ENCODE measurements at regions not wholly inside any gene's neighbourhood (a gene's known extent, or its start where the extent isn't known, plus 50 kb on each side); places are given as distances from the start of the nearest gene placed in this dataset.

GRCh38 chr3:102158080-102158740, 276.6 kb upstream of the ZPLD1 start:
- no peak for DNase-seq
- no peak overlapping the region for H3K4me3 ChIP-seq (ENCODE audit: insufficient read depth, low read depth, low read length, poor library complexity, severe bottlenecking)
- H3K36me3 ChIP-seq (ENCODE audit: control insufficient read depth, insufficient read depth, low read length) = no peaks in the 10 kb centered on the region
- H3K4me1 ChIP-seq (ENCODE audit: control insufficient read depth, insufficient read depth, low read length, poor library complexity, severe bottlenecking) = peaks cover 1% of the 10 kb centered on the region
- no peaks in the 10 kb centered on the region for H3K9me3 ChIP-seq (ENCODE audit: control insufficient read depth, low read length)
- H3K27ac ChIP-seq (ENCODE audit: insufficient read depth, low read length, poor library complexity, severe bottlenecking) = no peak overlapping the region
- H3K27me3 ChIP-seq (replicated peaks; ENCODE audit: control insufficient read depth, insufficient read depth, low read length, poor library complexity, severe bottlenecking) = no peaks in the 10 kb centered on the region

GRCh38 chr3:102159810-102160451, 274.9 kb upstream of the ZPLD1 start:
- DNase-seq = no peak
- Histone ChIP-seq H3K27me3 (replicated peaks; ENCODE audit: control insufficient read depth, insufficient read depth, low read length, poor library complexity, severe bottlenecking) (no peaks in the 10 kb centered on the region), H3K4me1 (ENCODE audit: control insufficient read depth, insufficient read depth, low read length, poor library complexity, severe bottlenecking) (peaks cover 3% of the 10 kb centered on the region), H3K9me3 (ENCODE audit: control insufficient read depth, low read length) (no peaks in the 10 kb centered on the region), H3K4me3 (ENCODE audit: insufficient read depth, low read depth, low read length, poor library complexity, severe bottlenecking) (no peak overlapping the region), H3K36me3 (ENCODE audit: control insufficient read depth, insufficient read depth, low read length) (no peaks in the 10 kb centered on the region), H3K27ac (ENCODE audit: insufficient read depth, low read length, poor library complexity, severe bottlenecking) (no peak overlapping the region)

- Histone ChIP-seq H3K27ac (ENCODE audit: insufficient read depth, low read length, poor library complexity, severe bottlenecking) (no peak overlapping the region), H3K27me3 (replicated peaks; ENCODE audit: control insufficient read depth, insufficient read depth, low read length, poor library complexity, severe bottlenecking) (no peaks in the 10 kb centered on the region), H3K4me3 (ENCODE audit: insufficient read depth, low read depth, low read length, poor library complexity, severe bottlenecking) (no peak overlapping the region), H3K36me3 (ENCODE audit: control insufficient read depth, insufficient read depth, low read length) (no peaks in the 10 kb centered on the region), H3K9me3 (ENCODE audit: control insufficient read depth, low read length) (no peaks in the 10 kb centered on the region), H3K4me1 (ENCODE audit: control insufficient read depth, insufficient read depth, low read length, poor library complexity, severe bottlenecking) (peaks cover 3% of the 10 kb centered on the region)
- DNase-seq = no peak
Measured at GRCh38 chr3:102161384-102162006, 273.3 kb upstream of the ZPLD1 start.

- Histone ChIP-seq H3K36me3 (ENCODE audit: control insufficient read depth, insufficient read depth, low read length) (no peaks in the 10 kb centered on the region), H3K4me1 (ENCODE audit: control insufficient read depth, insufficient read depth, low read length, poor library complexity, severe bottlenecking) (peaks cover 3% of the 10 kb centered on the region), H3K4me3 (ENCODE audit: insufficient read depth, low read depth, low read length, poor library complexity, severe bottlenecking) (no peak overlapping the region), H3K27ac (ENCODE audit: insufficient read depth, low read length, poor library complexity, severe bottlenecking) (no peak overlapping the region), H3K9me3 (ENCODE audit: control insufficient read depth, low read length) (no peaks in the 10 kb centered on the region), H3K27me3 (replicated peaks; ENCODE audit: control insufficient read depth, insufficient read depth, low read length, poor library complexity, severe bottlenecking) (no peaks in the 10 kb centered on the region)
- DNase-seq = no peak
Measured at GRCh38 chr3:102162251-102162650, 272.6 kb upstream of the ZPLD1 start.

- Histone ChIP-seq H3K9me3 (ENCODE audit: control insufficient read depth, low read length) (no peaks in the 10 kb centered on the region), H3K4me1 (ENCODE audit: control insufficient read depth, insufficient read depth, low read length, poor library complexity, severe bottlenecking) (peaks cover 3% of the 10 kb centered on the region), H3K36me3 (ENCODE audit: control insufficient read depth, insufficient read depth, low read length) (no peaks in the 10 kb centered on the region), H3K27ac (ENCODE audit: insufficient read depth, low read length, poor library complexity, severe bottlenecking) (no peak overlapping the region), H3K27me3 (replicated peaks; ENCODE audit: control insufficient read depth, insufficient read depth, low read length, poor library complexity, severe bottlenecking) (no peaks in the 10 kb centered on the region), H3K4me3 (ENCODE audit: insufficient read depth, low read depth, low read length, poor library complexity, severe bottlenecking) (no peak overlapping the region)
- no peak for DNase-seq
Measured at GRCh38 chr3:102163039-102163817, 271.6 kb upstream of the ZPLD1 start.

- H3K4me3 ChIP-seq (ENCODE audit: insufficient read depth, low read depth, low read length, poor library complexity, severe bottlenecking) = no peak overlapping the region
- H3K27ac ChIP-seq (ENCODE audit: insufficient read depth, low read length, poor library complexity, severe bottlenecking) = no peak overlapping the region
- DNase-seq = no peak
- H3K9me3 ChIP-seq (ENCODE audit: control insufficient read depth, low read length) = no peaks in the 10 kb centered on the region
- no peaks in the 10 kb centered on the region for H3K27me3 ChIP-seq (replicated peaks; ENCODE audit: control insufficient read depth, insufficient read depth, low read length, poor library complexity, severe bottlenecking)
- H3K4me1 ChIP-seq (ENCODE audit: control insufficient read depth, insufficient read depth, low read length, poor library complexity, severe bottlenecking) = peaks cover 3% of the 10 kb centered on the region
- no peaks in the 10 kb centered on the region for H3K36me3 ChIP-seq (ENCODE audit: control insufficient read depth, insufficient read depth, low read length)
Measured at GRCh38 chr3:102163818-102164154, 271.0 kb upstream of the ZPLD1 start.

GRCh38 chr3:102165367-102165766, 269.4 kb upstream of the ZPLD1 start:
- H3K27ac ChIP-seq (ENCODE audit: insufficient read depth, low read length, poor library complexity, severe bottlenecking) = no peak overlapping the region
- no peak for DNase-seq
- H3K9me3 ChIP-seq (ENCODE audit: control insufficient read depth, low read length) = no peaks in the 10 kb centered on the region
- H3K27me3 ChIP-seq (replicated peaks; ENCODE audit: control insufficient read depth, insufficient read depth, low read length, poor library complexity, severe bottlenecking) = no peaks in the 10 kb centered on the region
- H3K4me3 ChIP-seq (ENCODE audit: insufficient read depth, low read depth, low read length, poor library complexity, severe bottlenecking) = no peak overlapping the region
- H3K4me1 ChIP-seq (ENCODE audit: control insufficient read depth, insufficient read depth, low read length, poor library complexity, severe bottlenecking) = peaks cover 3% of the 10 kb centered on the region
- H3K36me3 ChIP-seq (ENCODE audit: control insufficient read depth, insufficient read depth, low read length) = no peaks in the 10 kb centered on the region

GRCh38 chr3:102169915-102170479, 264.8 kb upstream of the ZPLD1 start:
- Histone ChIP-seq H3K4me3 (ENCODE audit: insufficient read depth, low read depth, low read length, poor library complexity, severe bottlenecking) (no peak overlapping the region), H3K4me1 (ENCODE audit: control insufficient read depth, insufficient read depth, low read length, poor library complexity, severe bottlenecking) (no peaks in the 10 kb centered on the region), H3K27ac (ENCODE audit: insufficient read depth, low read length, poor library complexity, severe bottlenecking) (no peak overlapping the region), H3K36me3 (ENCODE audit: control insufficient read depth, insufficient read depth, low read length) (no peaks in the 10 kb centered on the region), H3K27me3 (replicated peaks; ENCODE audit: control insufficient read depth, insufficient read depth, low read length, poor library complexity, severe bottlenecking) (no peaks in the 10 kb centered on the region), H3K9me3 (ENCODE audit: control insufficient read depth, low read length) (no peaks in the 10 kb centered on the region)
- no peak for DNase-seq

GRCh38 chr3:102170545-102170944, 264.3 kb upstream of the ZPLD1 start:
- Histone ChIP-seq H3K9me3 (ENCODE audit: control insufficient read depth, low read length) (no peaks in the 10 kb centered on the region), H3K36me3 (ENCODE audit: control insufficient read depth, insufficient read depth, low read length) (no peaks in the 10 kb centered on the region), H3K4me3 (ENCODE audit: insufficient read depth, low read depth, low read length, poor library complexity, severe bottlenecking) (no peak overlapping the region), H3K4me1 (ENCODE audit: control insufficient read depth, insufficient read depth, low read length, poor library complexity, severe bottlenecking) (no peaks in the 10 kb centered on the region), H3K27ac (ENCODE audit: insufficient read depth, low read length, poor library complexity, severe bottlenecking) (no peak overlapping the region), H3K27me3 (replicated peaks; ENCODE audit: control insufficient read depth, insufficient read depth, low read length, poor library complexity, severe bottlenecking) (no peaks in the 10 kb centered on the region)
- DNase-seq = no peak

All from effector memory CD4-positive, alpha-beta T cell (primary cell).